Gastroesophageal sphincter (tissue), 3 donors: ENCODE measurements at regions not wholly inside any gene's neighbourhood (a gene's known extent, or its start where the extent isn't known, plus 50 kb on each side); places are given as distances from the start of the nearest gene placed in this dataset.

Source experiments
- POLR2A ChIP-seq, 2 donors: fragments of 450-650 bp; IDR thresholded peaks; one replicate each; pipeline ENCODE4 v1.6.1; 2017; ENCODE audit warnings: antibody characterized with exemption in 2 of 2, mild to moderate bottlenecking in 2 of 2, moderate library complexity in 1 of 2
- POLR2AphosphoS5 ChIP-seq: sonication (generic); formaldehyde crosslinking; IDR thresholded peaks from one replicate; pipeline ENCODE4 v1.6.1; 2017; ENCODE audit warnings: antibody characterized with exemption
- TF ChIP-seq, protein P1 (sequence below), 4 experiments: fragments of 200-600 bp in 2 of 4; fragments of 450-650 bp in 2 of 4; sonication (generic) in 1 of 4; IDR thresholded peaks; one replicate each; pipeline ENCODE4 v1.5.1; 2017 to 2019; ENCODE audit warnings: antibody characterized with exemption in 4 of 4, mild to moderate bottlenecking in 2 of 4, moderate library complexity in 2 of 4

DNA sequence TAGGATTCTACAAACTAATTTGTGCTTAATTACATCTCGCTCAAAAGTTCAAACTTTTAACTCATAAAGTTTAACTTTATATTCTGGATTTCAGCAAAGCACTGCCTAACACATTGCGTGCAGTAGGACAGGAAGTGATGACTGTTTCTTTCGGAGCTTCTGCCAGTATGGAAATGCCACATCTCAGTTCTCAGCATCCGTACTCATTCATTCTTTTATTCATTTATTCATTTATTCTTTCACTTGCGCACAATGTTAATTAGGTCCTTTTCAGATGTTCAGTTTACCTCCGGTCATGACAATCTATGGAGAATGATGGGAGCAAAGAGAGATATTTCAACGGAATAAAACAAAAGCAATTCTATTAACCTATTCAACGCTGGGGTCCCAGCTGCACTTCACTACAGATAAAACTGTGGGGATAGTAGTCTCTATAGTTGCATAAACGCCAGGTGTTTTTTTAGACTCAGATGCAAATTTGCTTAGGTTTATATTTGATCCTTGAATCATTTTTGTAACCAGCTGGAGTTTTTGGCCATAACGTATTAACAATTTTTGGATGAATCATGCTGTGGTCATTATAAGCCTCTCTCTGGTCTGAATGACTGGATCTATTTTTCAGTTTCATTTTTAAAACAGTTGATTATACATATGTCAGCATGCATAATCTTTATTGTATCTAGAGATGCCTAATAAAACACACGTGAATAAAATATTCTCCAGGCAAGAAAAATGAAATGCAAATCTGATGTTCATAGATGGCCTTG is 143.9 kb downstream of the KCNJ2 start:
- no peak for TF ChIP-seq POLR2AphosphoS5
- TF ChIP-seq, protein P1, sequence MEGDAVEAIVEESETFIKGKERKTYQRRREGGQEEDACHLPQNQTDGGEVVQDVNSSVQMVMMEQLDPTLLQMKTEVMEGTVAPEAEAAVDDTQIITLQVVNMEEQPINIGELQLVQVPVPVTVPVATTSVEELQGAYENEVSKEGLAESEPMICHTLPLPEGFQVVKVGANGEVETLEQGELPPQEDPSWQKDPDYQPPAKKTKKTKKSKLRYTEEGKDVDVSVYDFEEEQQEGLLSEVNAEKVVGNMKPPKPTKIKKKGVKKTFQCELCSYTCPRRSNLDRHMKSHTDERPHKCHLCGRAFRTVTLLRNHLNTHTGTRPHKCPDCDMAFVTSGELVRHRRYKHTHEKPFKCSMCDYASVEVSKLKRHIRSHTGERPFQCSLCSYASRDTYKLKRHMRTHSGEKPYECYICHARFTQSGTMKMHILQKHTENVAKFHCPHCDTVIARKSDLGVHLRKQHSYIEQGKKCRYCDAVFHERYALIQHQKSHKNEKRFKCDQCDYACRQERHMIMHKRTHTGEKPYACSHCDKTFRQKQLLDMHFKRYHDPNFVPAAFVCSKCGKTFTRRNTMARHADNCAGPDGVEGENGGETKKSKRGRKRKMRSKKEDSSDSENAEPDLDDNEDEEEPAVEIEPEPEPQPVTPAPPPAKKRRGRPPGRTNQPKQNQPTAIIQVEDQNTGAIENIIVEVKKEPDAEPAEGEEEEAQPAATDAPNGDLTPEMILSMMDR (IDR thresholded peaks at IDR 0.05), result no peak
- no peak for TF ChIP-seq POLR2A (IDR thresholded peaks at IDR 0.05)
